ENCODE measurements at regions not wholly inside any gene's neighbourhood (a gene's known extent, or its start where the extent isn't known, plus 50 kb on each side); places are given as distances from the start of the nearest gene placed in this dataset.

DNA sequence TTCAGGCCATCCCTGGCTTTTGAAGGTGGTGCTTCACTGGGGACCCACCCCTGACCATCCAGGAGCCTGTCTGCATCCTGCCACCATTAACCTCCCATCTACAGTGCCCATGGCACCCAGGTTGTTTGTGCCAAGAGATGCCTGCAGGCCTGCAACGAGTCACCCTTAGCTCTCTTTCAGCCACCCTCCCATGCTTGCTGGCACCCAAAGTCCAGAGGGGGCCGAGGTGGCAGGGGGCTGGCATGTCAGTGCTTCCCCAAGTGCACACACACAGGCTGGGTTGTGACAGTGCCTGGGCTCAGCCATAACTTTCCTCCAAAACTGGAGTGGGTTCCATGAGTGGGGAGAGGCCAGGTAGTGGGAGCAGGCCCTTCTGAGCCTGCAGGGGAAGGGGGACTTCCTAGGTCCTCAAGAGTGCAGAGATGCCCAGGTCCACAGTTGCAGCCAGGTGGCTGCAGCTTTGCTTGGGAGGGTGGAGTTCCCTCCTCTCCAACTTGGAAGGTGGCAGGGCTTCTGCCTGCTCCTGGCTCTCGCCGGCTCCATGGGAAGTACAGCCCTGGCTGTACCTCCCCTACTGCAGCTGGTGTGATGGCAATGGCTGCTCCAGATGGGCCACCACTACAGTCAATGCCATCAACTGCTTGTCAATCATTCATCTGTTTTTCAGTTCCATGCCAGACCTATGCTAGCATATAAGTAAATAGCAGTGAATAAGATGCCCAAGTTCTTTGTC, 235.9 kb upstream of the GIMD1 start:
- no peak for DNase-seq (ENCODE audit: low spot score)
- Histone ChIP-seq H3K4me3 (ENCODE audit: low read depth, low read length, poor library complexity, severe bottlenecking) (no peak overlapping the region), H3K36me3 (ENCODE audit: insufficient read depth, low read length, poor library complexity, severe bottlenecking) (no peaks in the 10 kb centered on the region), H3K27ac (ENCODE audit: low read depth, low read length, poor library complexity, severe bottlenecking) (no peak overlapping the region), H3K9me3 (ENCODE audit: low read depth, low read length, poor library complexity, severe bottlenecking) (no peaks in the 10 kb centered on the region), H3K4me1 (ENCODE audit: insufficient read depth, low read length, poor library complexity, severe bottlenecking) (peaks cover 11% of the 10 kb centered on the region), H3K27me3 (replicated peaks; ENCODE audit: insufficient read depth, low read depth, low read length, poor library complexity) (no peaks in the 10 kb centered on the region)
- ChIA-PET CTCF (no interaction called here), POLR2A (ENCODE audit: low non-redundant PET) (no interaction called here)
- TF ChIP-seq EZH2 (IDR thresholded peaks at IDR 0.05; ENCODE audit: borderline replicate concordance, low read depth, low read length, poor library complexity, severe bottlenecking) = no peak
- no peak for TF ChIP-seq CTCF (conservative IDR thresholded peaks at IDR 0.05; ENCODE audit: low read depth, low read length)
- intact Hi-C loops (cut with micrococcal nuclease; ENCODE audit: unreplicated experiment) = no loop called here
- BruUV-seq (replicated peaks) = no TSS peak

DNA sequence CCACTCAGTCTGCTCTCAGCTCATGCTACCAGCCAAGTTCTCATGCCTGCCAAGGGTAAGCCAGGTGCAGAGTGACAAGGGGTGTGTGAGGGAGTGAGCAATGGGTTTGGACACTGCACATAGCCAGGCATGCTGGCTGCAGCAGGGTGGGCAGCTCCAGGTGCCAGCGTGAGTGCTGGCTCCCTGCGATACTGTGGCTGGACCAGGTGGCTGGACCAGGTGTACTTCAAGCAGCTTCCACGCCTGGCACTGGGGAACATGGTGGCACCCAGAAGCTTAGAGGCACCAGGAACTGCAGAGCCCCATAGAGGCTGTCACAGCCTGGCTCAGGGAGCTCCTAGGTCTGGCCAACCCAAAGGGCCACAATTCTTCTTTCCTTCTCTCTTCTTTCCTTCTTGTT, 234.9 kb upstream of the GIMD1 start:
- Histone ChIP-seq H3K27me3 (replicated peaks; ENCODE audit: insufficient read depth, low read depth, low read length, poor library complexity) (no peaks in the 10 kb centered on the region), H3K4me3 (ENCODE audit: low read depth, low read length, poor library complexity, severe bottlenecking) (no peak overlapping the region), H3K4me1 (ENCODE audit: insufficient read depth, low read length, poor library complexity, severe bottlenecking) (peaks cover 11% of the 10 kb centered on the region), H3K9me3 (ENCODE audit: low read depth, low read length, poor library complexity, severe bottlenecking) (no peaks in the 10 kb centered on the region), H3K36me3 (ENCODE audit: insufficient read depth, low read length, poor library complexity, severe bottlenecking) (no peaks in the 10 kb centered on the region), H3K27ac (ENCODE audit: low read depth, low read length, poor library complexity, severe bottlenecking) (no peak overlapping the region)
- intact Hi-C loops (cut with micrococcal nuclease; ENCODE audit: unreplicated experiment) = no loop called here
- TF ChIP-seq CTCF (conservative IDR thresholded peaks at IDR 0.05; ENCODE audit: low read depth, low read length) = no peak
- no TSS peak for BruUV-seq (replicated peaks)
- no peak for DNase-seq (ENCODE audit: low spot score)
- ChIA-PET CTCF (no interaction called here), POLR2A (ENCODE audit: low non-redundant PET) (interaction anchor here (0.6 kb wide), 1 partner anchor 13 kb away, joined by 3 read pairs; no protein-coding TSS in a partner anchor)

GRCh38 chr4:106602711-106603110, 234.1 kb upstream of the GIMD1 start:
- peaks cover 7% of the 10 kb centered on the region for H3K4me1 ChIP-seq (ENCODE audit: insufficient read depth, low read length, poor library complexity, severe bottlenecking)
- DNase-seq (ENCODE audit: low spot score) = no peak
- intact Hi-C loops (cut with micrococcal nuclease; ENCODE audit: unreplicated experiment) = no loop called here
- CTCF ChIA-PET = no interaction called here
- no peak overlapping the region for H3K4me3 ChIP-seq (ENCODE audit: low read depth, low read length, poor library complexity, severe bottlenecking)
- no TSS peak for BruUV-seq (replicated peaks)
- H3K27me3 ChIP-seq (replicated peaks; ENCODE audit: insufficient read depth, low read depth, low read length, poor library complexity) = no peaks in the 10 kb centered on the region
- H3K36me3 ChIP-seq (ENCODE audit: insufficient read depth, low read length, poor library complexity, severe bottlenecking) = no peaks in the 10 kb centered on the region
- POLR2A ChIA-PET (ENCODE audit: low non-redundant PET) = no interaction called here
- H3K27ac ChIP-seq (ENCODE audit: low read depth, low read length, poor library complexity, severe bottlenecking) = no peak overlapping the region
- H3K9me3 ChIP-seq (ENCODE audit: low read depth, low read length, poor library complexity, severe bottlenecking) = no peaks in the 10 kb centered on the region
- no peak for TF ChIP-seq CTCF (conservative IDR thresholded peaks at IDR 0.05; ENCODE audit: low read depth, low read length)
- no peak for TF ChIP-seq EZH2 (IDR thresholded peaks at IDR 0.05; ENCODE audit: borderline replicate concordance, low read depth, low read length, poor library complexity, severe bottlenecking)
